Medulla oblongata (tissue), 1 donor: ENCODE measurements at regions not wholly inside any gene's neighbourhood (a gene's known extent, or its start where the extent isn't known, plus 50 kb on each side); places are given as distances from the start of the nearest gene placed in this dataset.

Experiments
- DNase-seq: peaks from one replicate; pipeline ENCODE4 v3.0.0-alpha.2; 2015; ENCODE audit errors: extremely low spot score

- DNase-seq: no peak
These were observed 170.5 kb downstream of the AREG start for GRCh38 chr4:74615411-74615810.

- no peak for DNase-seq
These were observed 173.2 kb downstream of the AREG start for GRCh38 chr4:74618166-74618565.

GRCh38 chr4:74618659-74619058, 173.7 kb downstream of the AREG start:
- no peak for DNase-seq

- DNase-seq: no peak
These were observed 174.2 kb downstream of the BTC start for GRCh38 chr4:74619931-74620702.

GRCh38 chr4:74621616-74622015, 172.7 kb downstream of the BTC start:
- no peak for DNase-seq

- DNase-seq: no peak
These were observed 171.3 kb downstream of the BTC start for GRCh38 chr4:74623041-74623440.

GRCh38 chr4:74624351-74625151, 169.8 kb downstream of the BTC start:
- no peak for DNase-seq

- no peak for DNase-seq
These were observed 168.3 kb downstream of the BTC start for GRCh38 chr4:74625981-74626380.

- DNase-seq: no peak
These were observed 167.2 kb downstream of the BTC start for GRCh38 chr4:74627093-74627492.

GRCh38 chr4:74627504-74627903, 166.8 kb downstream of the BTC start:
- no peak for DNase-seq

- DNase-seq: peak; percentile 39
These were observed 165.3 kb downstream of the BTC start for GRCh38 chr4:74628852-74629620.

- DNase-seq: no peak
These were observed 163.8 kb downstream of the BTC start for GRCh38 chr4:74630551-74630950.

- DNase-seq: no peak
These were observed 163.0 kb downstream of the BTC start for GRCh38 chr4:74631338-74631737.

GRCh38 chr4:74631988-74632387, 162.3 kb downstream of the BTC start:
- DNase-seq: no peak

- DNase-seq: no peak
These were observed 161.7 kb downstream of the BTC start for GRCh38 chr4:74632634-74633033.

- no peak for DNase-seq
These were observed 159.2 kb downstream of the BTC start for GRCh38 chr4:74635074-74635473.

GRCh38 chr4:74635490-74636123, 158.7 kb downstream of the BTC start:
- no peak for DNase-seq

- no peak for DNase-seq
These were observed 156.3 kb downstream of the BTC start for GRCh38 chr4:74638001-74638400.

GRCh38 chr4:74638689-74639088, 155.6 kb downstream of the BTC start:
- no peak for DNase-seq

GRCh38 chr4:74640111-74640903, 154.0 kb downstream of the BTC start:
- no peak for DNase-seq

- no peak for DNase-seq
These were observed 152.3 kb downstream of the BTC start for GRCh38 chr4:74642006-74642405.
